Liver (tissue), 8 donors: ENCODE measurements at regions not wholly inside any gene's neighbourhood (a gene's known extent, or its start where the extent isn't known, plus 50 kb on each side); places are given as distances from the start of the nearest gene placed in this dataset.

Experiments used
- DNase-seq: peaks from one replicate; pipeline ENCODE4 v3.0.0-alpha.2; 2017; ENCODE audit warnings: low spot score
- H3K27ac ChIP-seq, 2 donors: one replicate each; pipeline ENCODE4 v1.7.0; 2013; ENCODE audit warnings: inconsistent platforms in 2 of 2, low read length in 2 of 2, control low read depth in 1 of 2, low read depth in 1 of 2, mild to moderate bottlenecking in 1 of 2
- H3K27me3 ChIP-seq, 4 donors: one replicate each; pipeline versions ENCODE4 v1.6.1 to v1.7.0; 2013; ENCODE audit warnings: low read length in 3 of 4, inconsistent platforms in 1 of 4, mild to moderate bottlenecking in 1 of 4, moderate library complexity in 1 of 4; ENCODE audit not compliant: control insufficient read depth in 4 of 4, insufficient read depth in 4 of 4
- H3K36me3 ChIP-seq, 4 donors: one replicate each; pipeline versions ENCODE4 v1.6.1 to v1.7.0; 2013; ENCODE audit warnings: low read length in 3 of 4, mild to moderate bottlenecking in 3 of 4, low read depth in 1 of 4, moderate library complexity in 1 of 4; ENCODE audit not compliant: control insufficient read depth in 4 of 4, insufficient read depth in 3 of 4
- H3K4me1 ChIP-seq, 4 donors: one replicate each; pipeline versions ENCODE4 v1.6.1 to v1.7.0; 2013; ENCODE audit warnings: low read length in 3 of 4, mild to moderate bottlenecking in 3 of 4, moderate library complexity in 1 of 4; ENCODE audit not compliant: control insufficient read depth in 4 of 4, insufficient read depth in 4 of 4
- H3K4me3 ChIP-seq, 3 donors: one replicate each; pipeline versions ENCODE4 v1.6.1 to v1.7.0; 2013; ENCODE audit warnings: low read length in 3 of 3, control low read depth in 1 of 3, low read depth in 1 of 3, mild to moderate bottlenecking in 1 of 3
- H3K9ac ChIP-seq, 2 donors: one replicate each; pipeline ENCODE4 v1.7.0; 2013; ENCODE audit warnings: low read length in 2 of 2, mild to moderate bottlenecking in 2 of 2, moderate library complexity in 2 of 2, control low read depth in 1 of 2, low read depth in 1 of 2
- H3K9me3 ChIP-seq, 4 donors: one replicate each; pipeline versions ENCODE4 v1.6.1 to v1.7.0; 2013; ENCODE audit warnings: low read length in 3 of 4; ENCODE audit not compliant: control insufficient read depth in 4 of 4
- ATF3 ChIP-seq: IDR thresholded peaks from 2 replicates; pipeline ENCODE4 v1.6.1; 2016; ENCODE audit warnings: antibody characterized with exemption
- CTCF ChIP-seq: fragments of 150-350 bp; IDR thresholded peaks from 2 replicates; pipeline ENCODE4 v1.5.1; 2017; ENCODE audit warnings: improper control_type of control experiment, low read depth, low read length; ENCODE audit not compliant: missing input control
- EGR1 ChIP-seq, 2 donors: IDR thresholded peaks; 2 replicates each; pipeline ENCODE4 v1.6.1; 2016 to 2018; ENCODE audit warnings: antibody characterized with exemption in 2 of 2, low read depth in 2 of 2
- FOXA1 ChIP-seq: IDR thresholded peaks from 2 replicates; pipeline ENCODE4 v1.6.1; 2016; ENCODE audit warnings: antibody characterized with exemption
- FOXA2 ChIP-seq: IDR thresholded peaks from 2 replicates; pipeline ENCODE4 v1.6.1; 2016; ENCODE audit warnings: antibody characterized with exemption
- GABPA ChIP-seq, 2 donors: IDR thresholded peaks in 1 of 2; conservative IDR thresholded peaks in 1 of 2; 2 replicates each; pipeline ENCODE4 v1.6.1; 2016; ENCODE audit warnings: antibody characterized with exemption in 2 of 2, mild to moderate bottlenecking in 1 of 2, moderate library complexity in 1 of 2
- HNF4A ChIP-seq, 2 donors: conservative IDR thresholded peaks; 2 replicates each; pipeline ENCODE4 v1.6.1; 2016; ENCODE audit warnings: antibody characterized with exemption in 2 of 2, mild to moderate bottlenecking in 2 of 2
- HNF4G ChIP-seq: IDR thresholded peaks from 2 replicates; pipeline ENCODE4 v1.6.1; 2016; ENCODE audit warnings: antibody characterized with exemption
- JUND ChIP-seq, 2 donors: IDR thresholded peaks; 2 replicates each; pipeline ENCODE4 v1.6.1; 2016; ENCODE audit warnings: antibody characterized with exemption in 2 of 2
- MAX ChIP-seq: IDR thresholded peaks from 2 replicates; pipeline ENCODE4 v1.6.1; 2016; ENCODE audit warnings: antibody characterized with exemption
- NR2F2 ChIP-seq: IDR thresholded peaks from 2 replicates; pipeline ENCODE4 v1.6.1; 2016; ENCODE audit warnings: antibody characterized with exemption
- RAD21 ChIP-seq, 2 donors: IDR thresholded peaks; 2 replicates each; pipeline ENCODE4 v1.6.1; 2016; ENCODE audit warnings: antibody characterized with exemption in 2 of 2, mild to moderate bottlenecking in 2 of 2
- REST ChIP-seq: IDR thresholded peaks from 2 replicates; pipeline ENCODE4 v1.6.1; 2016; ENCODE audit warnings: antibody characterized with exemption, mild to moderate bottlenecking
- RXRA ChIP-seq, 2 donors: IDR thresholded peaks; 2 replicates each; pipeline ENCODE4 v1.6.1; 2017 to 2018; ENCODE audit warnings: antibody characterized with exemption in 2 of 2, mild to moderate bottlenecking in 1 of 2
- SP1 ChIP-seq: IDR thresholded peaks from 2 replicates; pipeline ENCODE4 v1.6.1; 2018; ENCODE audit warnings: antibody characterized with exemption, mild to moderate bottlenecking
- TAF1 ChIP-seq: conservative IDR thresholded peaks from 2 replicates; pipeline ENCODE4 v1.6.1; 2016; ENCODE audit warnings: antibody characterized with exemption, mild to moderate bottlenecking
- YY1 ChIP-seq: IDR thresholded peaks from 2 replicates; pipeline ENCODE4 v1.6.1; 2016; ENCODE audit warnings: antibody characterized with exemption, mild to moderate bottlenecking
- ZBTB33 ChIP-seq: IDR thresholded peaks from 2 replicates; pipeline ENCODE4 v1.6.1; 2016; ENCODE audit warnings: antibody characterized with exemption
- WGBS: extraction: QIAGEN DNeasy Blood & Tissue Kit; methylation state at CpG from one replicate; pipeline ENCODE4 v1.1.7; 2013; 5-methylcytosine and 5-hydroxymethylcytosine counted together
- donor health status: healthy.
- donor health status: healthy.
- donor health status: healthy.
- donor health status: healthy.
- donor health status: healthy.

- Histone ChIP-seq H3K27me3 (no peaks in the 10 kb centered on the region), H3K36me3 (no peaks in the 10 kb centered on the region), H3K9ac (no peak overlapping the region), H3K4me1 (no peaks in the 10 kb centered on the region), H3K9me3 (no peaks in the 10 kb centered on the region), H3K4me3 (no peak overlapping the region), H3K27ac (no peak overlapping the region)
- WGBS, result 90% methylated on average over 3 of the region's 3 CpGs
- no peak for DNase-seq
- TF ChIP-seq TAF1 (no peak), RXRA (IDR thresholded peaks at IDR 0.05) (no peak), JUND (IDR thresholded peaks at IDR 0.05) (no peak), HNF4G (no peak), NR2F2 (no peak), YY1 (no peak), REST (no peak), RAD21 (IDR thresholded peaks at IDR 0.05) (no peak), MAX (no peak), EGR1 (IDR thresholded peaks at IDR 0.05; ENCODE audit: low read depth in 2 of 2) (no peak), CTCF (no peak), GABPA (IDR thresholded peaks at IDR 0.05 in 1 of 2, conservative IDR thresholded peaks at IDR 0.05 in 1 of 2) (no peak), HNF4A (conservative IDR thresholded peaks at IDR 0.05) (no peak), ZBTB33 (no peak), ATF3 (no peak), FOXA1 (no peak), SP1 (no peak), FOXA2 (no peak)
These were observed 115.4 kb upstream of the BTG1 start for GRCh38 chr12:92261071-92261470.
